Naive thymus-derived CD4-positive, alpha-beta T cell (primary cell): ENCODE measurements at regions not wholly inside any gene's neighbourhood (a gene's known extent, or its start where the extent isn't known, plus 50 kb on each side); places are given as distances from the start of the nearest gene placed in this dataset.

Experiments used
- ATAC-seq: fragments of 150-1000 bp; cut with Tn5 transposase; 2 replicates; pipeline ENCODE4 v1.10.0; 2021; ENCODE audit warnings: mild to moderate bottlenecking, moderate library complexity
- CTCF ChIA-PET: fragments of 350-600 bp; sonication (Branson Sonifier 250); formaldehyde crosslinking; loops from one replicate; lab custom pipeline; 2021; ENCODE audit warnings: antibody characterized with exemption; lab: Charles Lee
- POLR2A ChIA-PET: fragments of 350-600 bp; sonication (Branson Sonifier 250); formaldehyde crosslinking; loops from one replicate; lab custom pipeline; 2021; ENCODE audit warnings: antibody characterized with exemption, inconsistent platforms; lab: Charles Lee
- DNase-seq, 9 donors: peaks; one replicate each; pipeline versions ENCODE4 v3.0.0 to v3.0.0-alpha.2; 2020 to 2022; ENCODE audit warnings: mixed read lengths in 1 of 9
- H3K27ac ChIP-seq: one replicate; pipeline ENCODE4 v1.7.0; 2013; ENCODE audit warnings: mild to moderate bottlenecking, low read depth, low read length, moderate library complexity
- H3K27me3 ChIP-seq, 2 donors: one replicate each; pipeline ENCODE4 v1.7.0; 2013; ENCODE audit warnings: low read length in 2 of 2, mild to moderate bottlenecking in 2 of 2, moderate library complexity in 2 of 2; ENCODE audit not compliant: control insufficient read depth in 2 of 2, insufficient read depth in 2 of 2
- H3K36me3 ChIP-seq, 3 experiments: 1 replicate in 2 of 3; 2 replicates in 1 of 3; pipeline ENCODE4 v1.7.0; 2013; ENCODE audit warnings: low read length in 3 of 3, mild to moderate bottlenecking in 3 of 3, moderate library complexity in 1 of 3; ENCODE audit not compliant: insufficient read depth in 3 of 3, control insufficient read depth in 2 of 3
- H3K4me1 ChIP-seq, 2 donors: one replicate each; pipeline ENCODE4 v1.7.0; 2013; ENCODE audit warnings: low read length in 2 of 2, mild to moderate bottlenecking in 2 of 2, moderate library complexity in 1 of 2; ENCODE audit not compliant: control insufficient read depth in 2 of 2, insufficient read depth in 2 of 2
- H3K4me3 ChIP-seq: 2 replicates; pipeline ENCODE4 v1.7.0; 2013; ENCODE audit warnings: mild to moderate bottlenecking, low read length
- H3K9me3 ChIP-seq, 3 experiments: 1 replicate in 2 of 3; 2 replicates in 1 of 3; pipeline ENCODE4 v1.7.0; 2013; ENCODE audit warnings: low read length in 3 of 3; ENCODE audit not compliant: control insufficient read depth in 2 of 3
- H3K27ac Mint-ChIP-seq, 9 donors: one replicate each; pipeline ENCODE4 v1.8.0; 2020 to 2022; ENCODE audit warnings: mixed read lengths in 9 of 9, mild to moderate bottlenecking in 8 of 9, moderate library complexity in 5 of 9, inconsistent platforms in 2 of 9
- H3K27me3 Mint-ChIP-seq, 5 donors: one replicate each; pipeline ENCODE4 v1.8.0; 2021 to 2022; ENCODE audit warnings: mixed read lengths in 5 of 5, mild to moderate bottlenecking in 1 of 5
- H3K36me3 Mint-ChIP-seq, 5 donors: one replicate each; pipeline ENCODE4 v1.8.0; 2020 to 2022; ENCODE audit warnings: mixed read lengths in 5 of 5, mild to moderate bottlenecking in 3 of 5, inconsistent platforms in 1 of 5
- H3K4me1 Mint-ChIP-seq, 7 donors: one replicate each; pipeline ENCODE4 v1.8.0; 2020 to 2022; ENCODE audit warnings: mixed read lengths in 7 of 7, mild to moderate bottlenecking in 3 of 7, inconsistent platforms in 1 of 7
- H3K4me3 Mint-ChIP-seq, 10 donors: one replicate each; pipeline ENCODE4 v1.8.0; 2020 to 2022; ENCODE audit warnings: mild to moderate bottlenecking in 10 of 10, mixed read lengths in 10 of 10, moderate library complexity in 6 of 10, inconsistent platforms in 2 of 10
- H3K9me3 Mint-ChIP-seq, 11 donors: one replicate each; pipeline ENCODE4 v1.8.0; 2020 to 2022; ENCODE audit warnings: mixed read lengths in 11 of 11, mild to moderate bottlenecking in 4 of 11, inconsistent platforms in 1 of 11, moderate library complexity in 1 of 11
- intact Hi-C, 2 donors: fragments of 100-400 bp; cut with micrococcal nuclease; formaldehyde crosslinking; loops; one replicate each; pipeline ENCODE4 v1.15.1; 2023

DNA sequence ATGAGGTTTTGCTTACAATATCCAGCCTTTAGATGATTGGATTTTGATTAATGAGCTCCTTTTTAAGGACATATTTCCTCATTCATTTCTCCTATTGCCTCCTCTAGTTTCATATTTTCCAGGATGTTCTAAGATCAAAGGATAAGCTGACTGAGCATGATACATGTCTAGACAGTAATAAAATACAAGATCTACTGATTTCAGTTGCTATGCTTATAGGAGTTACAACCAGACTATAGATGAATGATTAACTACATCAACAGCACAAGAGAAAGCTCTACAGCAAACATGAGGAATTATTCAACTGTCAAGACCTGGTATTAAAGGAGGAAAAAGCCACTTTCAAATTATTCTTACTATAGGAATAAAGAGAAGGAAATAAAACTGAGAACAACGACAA, 85.0 kb upstream of the LINC00305 start:
- Mint-ChIP-seq H3K27ac (no peak overlapping the region), H3K4me3 (no peak overlapping the region), H3K27me3 (peaks cover 0 to 5% (median 0%) of the 10 kb centered on the region in 5 donors), H3K9me3 (peaks cover 0 to 15% (median 7%) of the 10 kb centered on the region in 11 donors), H3K4me1 (no peaks in the 10 kb centered on the region), H3K36me3 (peaks cover 0 to 8% (median 0%) of the 10 kb centered on the region in 5 donors)
- ChIA-PET POLR2A (no interaction called here), CTCF (no interaction called here)
- intact Hi-C loops: no loop called here
- DNase-seq: no peak
- no peak overlapping the region for H3K4me3 ChIP-seq
- H3K27ac ChIP-seq: no peak overlapping the region
- no peaks in the 10 kb centered on the region for H3K36me3 ChIP-seq
- no peaks in the 10 kb centered on the region for H3K4me1 ChIP-seq
- no peaks in the 10 kb centered on the region for H3K27me3 ChIP-seq
- ATAC-seq: no peak
- no peaks in the 10 kb centered on the region for H3K9me3 ChIP-seq

DNA sequence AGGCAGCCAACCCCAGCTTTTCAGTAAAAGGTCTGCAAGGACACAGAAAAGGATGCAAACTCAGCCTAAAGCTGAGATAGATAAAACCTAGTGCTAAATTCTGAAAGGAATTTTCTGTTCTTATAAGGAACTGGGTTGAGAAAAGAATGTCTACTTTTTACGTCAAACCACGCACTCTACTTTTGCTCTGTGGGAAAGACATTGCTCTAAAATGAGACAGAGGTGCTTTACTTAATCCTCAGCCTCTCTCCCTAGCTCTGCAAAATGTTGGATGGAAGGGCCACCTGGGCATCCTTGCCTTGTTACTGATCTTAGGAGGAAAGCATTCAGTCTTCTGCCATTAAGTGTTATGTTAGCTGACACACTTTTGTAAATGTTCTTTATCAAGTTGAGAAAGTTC, 72.1 kb upstream of the LINC00305 start:
- Mint-ChIP-seq H3K4me3 (no peak overlapping the region), H3K4me1 (no peaks in the 10 kb centered on the region), H3K27ac (no peak overlapping the region), H3K27me3 (no peaks in the 10 kb centered on the region), H3K36me3 (no peaks in the 10 kb centered on the region), H3K9me3 (peaks cover 0 to 3% (median 0%) of the 10 kb centered on the region in 11 donors)
- DNase-seq: no peak
- no peaks in the 10 kb centered on the region for H3K27me3 ChIP-seq
- POLR2A ChIA-PET: no interaction called here
- ATAC-seq: no peak
- H3K4me1 ChIP-seq: no peaks in the 10 kb centered on the region
- no peak overlapping the region for H3K27ac ChIP-seq
- CTCF ChIA-PET: no interaction called here
- no peak overlapping the region for H3K4me3 ChIP-seq
- no peaks in the 10 kb centered on the region for H3K9me3 ChIP-seq
- intact Hi-C loops: no loop called here
- H3K36me3 ChIP-seq: no peaks in the 10 kb centered on the region

DNA sequence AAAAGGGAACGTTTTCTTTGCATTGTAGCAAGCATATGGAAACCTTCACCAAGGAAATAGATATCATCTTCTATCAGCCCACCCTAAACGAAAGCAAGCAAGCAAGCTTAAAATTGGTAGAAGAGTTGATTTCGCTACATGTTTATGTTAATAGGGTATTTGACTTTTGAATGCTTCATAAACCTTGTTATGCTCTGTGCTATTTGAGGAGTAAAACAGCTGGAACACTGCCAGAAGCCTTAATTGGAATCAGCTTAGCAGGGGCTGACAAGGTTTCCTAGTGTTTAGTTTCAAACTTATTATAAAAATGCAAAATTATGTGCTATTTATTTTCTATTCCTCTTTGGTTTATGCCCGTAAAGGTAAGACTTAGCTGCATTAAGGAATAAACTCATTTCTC, 70.6 kb upstream of the LINC00305 start:
- H3K9me3 Mint-ChIP-seq: peaks cover 0 to 5% (median 0%) of the 10 kb centered on the region in 11 donors
- Histone ChIP-seq H3K27me3 (no peaks in the 10 kb centered on the region), H3K4me3 (no peak overlapping the region), H3K36me3 (no peaks in the 10 kb centered on the region), H3K4me1 (no peaks in the 10 kb centered on the region), H3K27ac (no peak overlapping the region), H3K9me3 (no peaks in the 10 kb centered on the region)
- H3K27ac Mint-ChIP-seq: no peak overlapping the region
- intact Hi-C loops: no loop called here
- no peaks in the 10 kb centered on the region for H3K27me3 Mint-ChIP-seq
- H3K36me3 Mint-ChIP-seq: no peaks in the 10 kb centered on the region
- ChIA-PET POLR2A (no interaction called here), CTCF (no interaction called here)
- no peaks in the 10 kb centered on the region for H3K4me1 Mint-ChIP-seq
- ATAC-seq (no peak), DNase-seq (no peak)
- no peak overlapping the region for H3K4me3 Mint-ChIP-seq

DNA sequence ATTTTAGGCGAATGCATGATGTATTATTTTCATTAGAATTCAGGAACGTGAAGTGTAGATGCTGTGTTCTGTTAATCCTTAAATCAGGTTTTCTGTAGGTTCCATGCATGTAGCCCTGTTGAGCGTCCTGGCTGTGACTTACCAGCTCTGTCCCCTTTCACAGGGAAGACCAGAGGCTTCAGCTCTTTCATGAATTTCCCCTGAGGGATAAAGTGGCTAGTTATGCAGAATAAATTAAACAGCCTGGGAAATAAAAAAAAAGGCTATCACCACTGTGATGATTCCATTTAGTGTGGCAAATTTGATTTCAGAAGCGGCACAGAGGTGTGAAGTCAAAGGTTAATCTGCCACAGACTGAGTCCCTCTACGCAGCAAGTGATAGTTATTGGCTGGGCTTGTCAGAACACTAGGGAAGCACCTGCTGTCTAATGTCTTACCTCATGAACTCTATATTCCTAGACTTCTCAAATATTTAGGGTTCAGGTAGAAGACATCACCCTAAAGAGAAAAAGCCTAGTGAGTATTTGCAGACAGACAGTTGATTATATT, 61.6 kb upstream of the LINC00305 start:
- Histone ChIP-seq H3K36me3 (no peaks in the 10 kb centered on the region), H3K27me3 (no peaks in the 10 kb centered on the region), H3K4me1 (peaks cover 0 to 5% of the 10 kb centered on the region in 2 donors), H3K9me3 (no peaks in the 10 kb centered on the region), H3K27ac (no peak overlapping the region), H3K4me3 (no peak overlapping the region)
- H3K4me3 Mint-ChIP-seq: no peak overlapping the region
- H3K9me3 Mint-ChIP-seq: peaks cover 0 to 4% (median 0%) of the 10 kb centered on the region in 11 donors
- ChIA-PET CTCF (no interaction called here), POLR2A (no interaction called here)
- peaks cover 0 to 6% (median 0%) of the 10 kb centered on the region in 5 donors for H3K27me3 Mint-ChIP-seq
- peaks cover 4 to 25% (median 17%) of the 10 kb centered on the region in 7 donors for H3K4me1 Mint-ChIP-seq
- ATAC-seq: no peak
- no peak overlapping the region for H3K27ac Mint-ChIP-seq
- DNase-seq: no peak
- intact Hi-C loops: no loop called here
- no peaks in the 10 kb centered on the region for H3K36me3 Mint-ChIP-seq

DNA sequence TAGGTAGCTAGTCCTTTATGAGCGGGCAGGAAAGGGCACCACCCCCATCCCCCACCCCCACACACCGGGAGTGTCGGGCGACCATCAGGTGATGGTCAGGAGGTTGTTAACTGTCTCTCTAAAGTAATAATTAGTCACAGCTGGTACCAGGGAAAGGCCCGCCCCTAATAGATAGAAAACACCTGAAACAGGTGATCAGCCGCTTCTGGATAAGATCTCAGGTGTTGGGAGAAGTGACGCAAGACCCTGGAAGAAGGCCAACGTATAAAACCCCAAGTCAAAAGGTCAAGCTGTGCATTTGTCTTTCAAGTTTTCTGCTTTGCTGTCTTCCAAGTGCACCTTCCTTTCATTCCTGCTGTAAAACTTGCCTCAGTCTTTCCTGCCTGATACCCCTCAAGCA, 59.6 kb upstream of the LINC00305 start:
- H3K9me3 Mint-ChIP-seq: no peaks in the 10 kb centered on the region
- Histone ChIP-seq H3K36me3 (no peaks in the 10 kb centered on the region), H3K27me3 (no peaks in the 10 kb centered on the region), H3K27ac (no peak overlapping the region), H3K9me3 (no peaks in the 10 kb centered on the region), H3K4me1 (peaks cover 0 to 5% of the 10 kb centered on the region in 2 donors), H3K4me3 (no peak overlapping the region)
- H3K27me3 Mint-ChIP-seq: peaks cover 0 to 6% (median 0%) of the 10 kb centered on the region in 5 donors
- ATAC-seq (no peak), DNase-seq (no peak)
- H3K4me1 Mint-ChIP-seq: peaks cover 4 to 25% (median 17%) of the 10 kb centered on the region in 7 donors
- ChIA-PET CTCF (no interaction called here), POLR2A (no interaction called here)
- intact Hi-C loops: no loop called here
- no peaks in the 10 kb centered on the region for H3K36me3 Mint-ChIP-seq
- no peak overlapping the region for H3K27ac Mint-ChIP-seq
- peak overlapping the region; percentile 17 to 80 (median 60) for H3K4me3 Mint-ChIP-seq

DNA sequence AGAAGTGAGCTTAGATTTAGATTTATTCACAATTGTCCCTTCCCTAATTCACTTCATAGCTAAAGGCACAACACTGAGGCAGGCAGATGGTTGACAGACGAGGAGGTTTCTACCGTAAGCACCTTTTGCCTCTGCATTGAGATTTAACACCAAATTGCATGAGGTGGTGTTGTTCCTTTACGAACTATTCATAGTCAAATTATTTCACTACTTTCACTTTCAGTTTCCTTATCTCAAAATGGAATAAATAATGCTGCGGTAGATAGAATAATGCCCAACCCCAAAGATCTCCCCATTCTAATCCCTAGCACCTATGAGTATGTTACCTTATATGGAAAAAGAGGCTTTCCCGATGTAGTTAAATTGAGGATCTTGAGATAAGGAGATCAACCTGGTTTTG, 58.9 kb upstream of the LINC00305 start:
- peak overlapping the region; percentile 57 for H3K4me3 ChIP-seq

DNA sequence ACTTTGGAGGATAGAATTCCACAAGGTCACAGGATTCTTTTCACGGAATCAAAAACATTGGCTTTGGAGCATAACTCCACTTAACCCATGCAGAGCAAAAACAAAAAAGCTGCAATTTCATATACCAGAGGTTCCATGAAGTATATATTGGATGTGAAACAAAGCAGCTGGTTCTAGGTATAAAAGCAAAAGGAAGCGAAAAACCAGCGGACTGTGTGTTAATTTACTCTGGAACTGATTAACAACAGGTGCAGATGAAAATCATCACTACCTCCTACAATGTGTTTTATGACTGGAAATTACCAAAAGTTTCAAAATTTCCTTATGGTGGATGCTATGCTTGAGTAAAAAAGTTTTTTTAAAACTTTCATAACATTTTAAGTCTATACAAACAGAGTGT, 54.4 kb upstream of the LINC00305 start:
- Histone ChIP-seq H3K27ac (no peak overlapping the region), H3K27me3 (no peaks in the 10 kb centered on the region), H3K4me1 (peaks cover 0 to 5% of the 10 kb centered on the region in 2 donors), H3K9me3 (no peaks in the 10 kb centered on the region), H3K4me3 (no peak overlapping the region), H3K36me3 (no peaks in the 10 kb centered on the region)
- no peak for DNase-seq
- H3K27me3 Mint-ChIP-seq: no peaks in the 10 kb centered on the region
- CTCF ChIA-PET: no interaction called here
- H3K27ac Mint-ChIP-seq: no peak overlapping the region
- H3K9me3 Mint-ChIP-seq: no peaks in the 10 kb centered on the region
- intact Hi-C loops: no loop called here
- no peak for ATAC-seq
- no peaks in the 10 kb centered on the region for H3K36me3 Mint-ChIP-seq
- POLR2A ChIA-PET: no interaction called here
- peaks cover 0 to 13% (median 11%) of the 10 kb centered on the region in 7 donors for H3K4me1 Mint-ChIP-seq
- no peak overlapping the region for H3K4me3 Mint-ChIP-seq

More for the DNA sequence above, 58.9 kb upstream of the LINC00305 start:
- CTCF ChIA-PET: no interaction called here
- Mint-ChIP-seq H3K27ac (peak overlapping the region in 3 of 9 donors; percentile 4 to 58 (median 52)), H3K4me3 (peak overlapping the region; percentile 51 to 80 (median 63)), H3K27me3 (peaks cover 0 to 6% (median 0%) of the 10 kb centered on the region in 5 donors), H3K36me3 (no peaks in the 10 kb centered on the region), H3K4me1 (peaks cover 4 to 25% (median 17%) of the 10 kb centered on the region in 7 donors), H3K9me3 (no peaks in the 10 kb centered on the region)
- POLR2A ChIA-PET: no interaction called here
- ATAC-seq (no peak), DNase-seq (no peak)
- H3K9me3 ChIP-seq: no peaks in the 10 kb centered on the region
- no peaks in the 10 kb centered on the region for H3K27me3 ChIP-seq
- H3K27ac ChIP-seq: no peak overlapping the region
- H3K4me1 ChIP-seq: peaks cover 0 to 5% of the 10 kb centered on the region in 2 donors
- H3K36me3 ChIP-seq: no peaks in the 10 kb centered on the region
- intact Hi-C loops: no loop called here
